ENCODE measurements at regions not wholly inside any gene's neighbourhood (a gene's known extent, or its start where the extent isn't known, plus 50 kb on each side); places are given as distances from the start of the nearest gene placed in this dataset.
"Not testable (repeated sequence)": the region's sequence is repeated elsewhere in the genome, so short reads cannot be mapped to it uniquely, and the experiment has no call there.

GRCh38 chr2:175677880-175678279 is 324.2 kb downstream of the LNPK start:
- DNase-seq: no peak

GRCh38 chr2:175676813-175677212 is 325.3 kb downstream of the LNPK start:
- no peak for DNase-seq

GRCh38 chr2:175668804-175669203 is 333.3 kb downstream of the LNPK start:
- not testable (repeated sequence) for DNase-seq

- no peak for DNase-seq
These were observed 339.7 kb downstream of the LNPK start for GRCh38 chr2:175662335-175662734.

GRCh38 chr2:175648577-175649063 is 353.4 kb downstream of the LNPK start:
- DNase-seq: no peak

GRCh38 chr2:175647058-175647457 is 355.0 kb downstream of the LNPK start:
- DNase-seq: no peak

- no peak for DNase-seq
These were observed 361.4 kb downstream of the LNPK start for GRCh38 chr2:175640655-175641054.

- DNase-seq: no peak
These were observed 368.8 kb downstream of the LNPK start for GRCh38 chr2:175633227-175633626.

GRCh38 chr2:175631245-175631623 is 370.8 kb downstream of the LNPK start:
- no peak for DNase-seq

GRCh38 chr2:175630280-175631244 is 371.5 kb downstream of the LNPK start:
- DNase-seq: peak; percentile 21

GRCh38 chr2:175628243-175628642 is 373.8 kb downstream of the LNPK start:
- DNase-seq: no peak

GRCh38 chr2:175627405-175627804 is 374.7 kb downstream of the LNPK start:
- DNase-seq: no peak

GRCh38 chr2:175626796-175627195 is 375.3 kb downstream of the LNPK start:
- DNase-seq: no peak

GRCh38 chr2:175624785-175625184 is 377.3 kb downstream of the LNPK start:
- no peak for DNase-seq

- no peak for DNase-seq
These were observed 377.8 kb downstream of the LNPK start for GRCh38 chr2:175624211-175624761.

GRCh38 chr2:175621821-175622220 is 380.2 kb downstream of the LNPK start:
- DNase-seq: no peak

- DNase-seq: no peak
These were observed 382.0 kb downstream of the LNPK start for GRCh38 chr2:175620106-175620505.

GRCh38 chr2:175619179-175620045 is 382.7 kb downstream of the LNPK start:
- DNase-seq: no peak

- no peak for DNase-seq
These were observed 389.8 kb downstream of the LNPK start for GRCh38 chr2:175612280-175612679.

GRCh38 chr2:175606010-175606841 is 395.8 kb downstream of the LNPK start:
- DNase-seq: no peak

- no peak for DNase-seq
These were observed 396.4 kb downstream of the LNPK start for GRCh38 chr2:175605640-175606009.

GRCh38 chr2:175601969-175602368 is 400.1 kb downstream of the LNPK start:
- no peak for DNase-seq

All from DMS79 (cell line).